GM21717 (cell line): ENCODE measurements at regions not wholly inside any gene's neighbourhood (a gene's known extent, or its start where the extent isn't known, plus 50 kb on each side); places are given as distances from the start of the nearest gene placed in this dataset.
A peak's percentile ranks its signal among the peaks of the same experiment; 100 is the strongest.
"Not testable (repeated sequence)": the region's sequence is repeated elsewhere in the genome, so short reads cannot be mapped to it uniquely, and the experiment has no call there.

Source experiments
- ATAC-seq: cut with Tn5 transposase; IDR thresholded peaks from one replicate; pipeline ENCODE4 v1.9.1; 2021; ENCODE audit warnings: mild to moderate bottlenecking, moderate library complexity; ENCODE audit not compliant: unreplicated experiment

DNA sequence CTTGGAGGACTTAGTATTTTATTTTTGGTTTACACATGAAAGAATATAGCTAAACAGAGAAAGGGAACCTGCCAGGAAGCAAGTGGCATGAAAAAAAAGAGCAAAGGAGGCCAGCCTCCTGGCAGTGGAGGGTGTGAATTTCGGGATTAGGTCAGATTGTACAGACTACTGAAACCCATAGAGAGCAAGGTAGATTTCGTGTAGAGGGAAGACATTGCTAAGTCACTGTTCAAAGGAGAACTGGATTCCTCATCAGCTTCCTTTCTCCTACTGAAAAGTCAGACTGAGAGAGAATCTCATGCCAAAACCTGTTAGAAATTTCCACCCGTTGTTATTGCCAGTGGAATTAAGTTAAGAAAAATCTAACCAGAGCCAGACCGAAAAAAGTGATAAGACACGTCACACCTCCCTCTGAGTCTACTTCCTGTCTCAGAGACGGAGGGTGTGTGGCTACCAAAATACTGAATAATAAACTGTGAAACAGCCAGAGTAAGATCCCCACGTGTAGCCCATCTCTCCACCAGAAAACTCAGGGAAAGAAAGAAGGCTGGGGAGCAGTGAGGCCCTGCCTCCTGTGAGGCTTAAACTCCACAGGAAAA lies 118.8 kb downstream of the SKIDA1 start:
- no peak for ATAC-seq

DNA sequence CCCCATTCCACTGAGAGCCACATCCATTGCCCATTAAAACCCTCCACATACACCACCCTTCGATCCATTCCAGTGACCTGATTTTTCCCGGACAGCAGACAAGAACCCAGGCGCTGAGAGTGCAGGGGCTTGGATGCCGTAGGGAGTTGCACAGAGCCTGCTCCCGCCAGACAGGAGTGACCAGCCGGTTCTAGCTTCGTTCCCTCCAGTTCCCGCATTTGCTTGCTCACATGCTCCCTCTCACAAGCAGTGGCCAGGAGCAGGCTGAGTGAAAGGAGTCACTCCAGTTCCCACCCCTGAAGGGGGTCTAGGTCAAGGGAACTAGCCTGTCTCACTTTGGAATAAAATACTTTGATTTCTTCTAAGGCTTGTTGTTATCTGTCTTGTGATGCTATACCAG lies 119.5 kb downstream of the SKIDA1 start:
- no peak for ATAC-seq

DNA sequence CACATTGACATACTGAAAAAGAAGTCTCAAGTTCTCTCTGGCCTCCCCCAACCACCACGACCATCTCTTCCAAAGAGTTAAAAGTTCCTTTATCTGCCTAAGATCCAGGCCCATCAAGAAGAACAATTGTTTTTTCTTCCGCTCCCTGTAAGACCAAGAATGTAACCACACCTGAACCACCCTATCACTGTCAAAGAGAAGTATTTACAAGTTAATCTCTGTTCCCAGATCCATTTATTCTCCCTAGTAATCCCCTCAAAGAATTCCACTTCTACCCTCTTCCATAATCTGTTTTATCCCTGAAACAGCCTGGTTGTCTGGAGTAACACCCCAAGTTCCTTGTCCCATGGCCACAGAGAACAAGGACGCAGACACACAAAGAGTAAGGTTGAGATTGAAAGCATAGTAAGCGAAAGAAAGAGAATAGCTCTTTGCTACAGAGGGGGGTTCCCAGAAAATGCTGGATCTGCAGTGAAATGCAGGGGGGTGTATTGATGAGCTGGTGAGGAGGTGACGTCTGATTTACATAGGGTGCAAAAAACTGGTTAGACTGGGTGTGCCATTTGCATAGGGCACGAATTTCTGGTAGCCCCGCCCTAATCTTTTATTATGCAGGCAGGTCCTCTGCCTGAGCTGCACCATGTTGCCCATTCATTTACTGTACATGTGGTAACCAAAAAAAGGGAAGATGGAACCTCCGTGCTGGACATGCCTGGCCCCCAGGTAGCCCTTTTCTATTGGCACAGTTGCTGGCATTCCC lies 122.0 kb downstream of the SKIDA1 start:
- ATAC-seq = no peak

DNA sequence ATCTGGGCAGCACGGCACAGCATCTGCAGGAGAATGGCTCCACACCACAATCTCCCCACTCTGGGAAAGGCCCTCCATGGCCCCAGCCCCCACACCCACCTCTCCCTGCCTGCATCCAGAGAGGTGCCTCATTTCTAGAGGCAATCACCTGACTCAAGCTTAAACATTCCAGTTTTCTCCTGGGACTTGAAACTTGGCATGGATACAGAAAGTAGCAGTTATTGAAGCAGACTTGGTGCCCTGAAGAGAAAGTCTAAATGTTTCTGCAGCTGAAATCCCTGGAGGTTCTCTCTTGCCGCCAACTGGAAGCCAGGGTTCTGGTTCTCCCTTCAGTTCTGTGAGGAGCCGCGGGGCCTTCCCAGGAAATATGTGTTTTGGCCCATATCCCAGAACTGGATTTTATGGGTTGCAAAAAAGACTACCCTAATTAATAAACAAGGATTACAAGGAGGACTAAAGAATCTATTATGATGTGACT lies 122.8 kb downstream of the SKIDA1 start:
- ATAC-seq = no peak

DNA sequence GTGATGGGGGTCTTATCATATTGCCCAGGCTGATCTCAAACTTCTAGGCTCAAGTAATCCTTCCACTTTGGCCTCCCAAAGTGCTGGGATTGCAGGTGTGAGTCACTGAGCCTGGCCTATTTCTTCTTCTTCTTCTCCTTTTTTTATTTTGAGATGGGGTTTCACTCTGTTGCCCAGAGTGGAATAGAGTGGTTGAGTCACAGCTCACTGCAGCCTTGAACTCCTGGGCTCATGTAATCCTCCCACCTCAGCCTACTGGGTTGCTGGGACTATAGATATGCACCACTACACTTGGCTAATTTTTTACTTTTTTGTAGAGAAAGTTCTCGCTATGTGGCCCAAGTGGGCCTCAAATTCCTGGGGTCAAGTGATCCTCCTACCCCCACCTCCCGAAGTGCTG lies 124.3 kb downstream of the SKIDA1 start:
- no peak for ATAC-seq

DNA sequence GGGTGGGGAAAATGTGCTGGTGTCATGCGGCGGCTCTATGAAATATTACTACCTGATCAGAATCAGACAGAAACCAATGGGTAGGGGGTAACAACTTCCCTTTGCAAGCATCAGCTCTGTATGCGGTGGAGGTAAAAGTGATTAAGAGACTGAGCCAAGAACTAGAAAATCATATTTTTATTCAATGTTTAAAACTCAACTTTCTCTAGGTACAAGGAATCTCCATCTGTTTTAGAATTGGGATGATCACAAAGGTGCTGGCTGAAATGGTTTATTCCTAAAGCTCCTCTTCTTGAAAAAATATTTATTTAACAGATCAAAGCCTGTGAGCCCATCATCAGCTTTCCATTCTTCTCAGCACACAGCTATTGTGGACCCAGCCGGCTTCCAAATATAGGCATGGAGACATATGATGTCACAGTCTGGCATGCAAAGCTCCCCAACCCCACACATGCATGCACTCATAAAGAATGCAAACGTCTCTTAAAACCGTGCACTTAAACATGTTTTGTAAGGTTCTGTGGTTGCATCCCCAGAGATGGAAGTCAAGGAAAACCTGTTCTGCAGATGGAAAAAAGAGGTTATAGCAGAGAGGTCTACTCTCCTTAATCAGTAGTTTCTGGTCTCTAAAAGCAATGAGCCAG lies 126.0 kb downstream of the SKIDA1 start:
- no peak for ATAC-seq

DNA sequence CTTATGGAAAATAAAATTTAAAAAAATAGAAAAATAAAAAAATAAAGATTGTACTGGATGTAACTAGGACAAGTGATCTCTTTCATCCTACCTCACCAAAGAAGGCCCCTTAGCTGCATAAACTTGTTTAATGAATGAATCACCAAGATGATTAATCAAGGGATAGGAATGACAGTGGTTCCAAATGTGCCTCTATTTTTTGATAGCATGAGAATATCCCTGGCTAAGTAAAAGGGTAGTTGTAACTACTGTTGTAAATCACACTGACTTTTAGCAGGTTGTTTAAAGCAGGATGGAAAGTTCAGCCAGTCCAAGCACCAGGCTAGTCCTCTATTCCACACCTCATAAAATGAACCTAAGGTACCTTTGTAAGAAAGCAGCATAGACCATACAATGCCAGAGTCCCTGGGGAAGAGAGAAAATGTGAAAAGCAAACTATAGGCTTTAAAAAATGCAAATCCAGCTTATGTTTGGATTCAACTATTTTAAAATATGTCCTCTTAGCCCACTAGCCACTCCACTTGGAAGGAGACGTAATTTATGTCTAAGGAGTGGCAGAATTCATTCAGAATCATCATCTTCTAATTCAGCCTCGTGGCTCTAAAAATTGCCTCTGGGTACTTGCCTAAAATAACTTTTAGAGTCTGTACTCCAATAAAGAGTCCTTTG lies 126.8 kb downstream of the SKIDA1 start:
- ATAC-seq = no peak

DNA sequence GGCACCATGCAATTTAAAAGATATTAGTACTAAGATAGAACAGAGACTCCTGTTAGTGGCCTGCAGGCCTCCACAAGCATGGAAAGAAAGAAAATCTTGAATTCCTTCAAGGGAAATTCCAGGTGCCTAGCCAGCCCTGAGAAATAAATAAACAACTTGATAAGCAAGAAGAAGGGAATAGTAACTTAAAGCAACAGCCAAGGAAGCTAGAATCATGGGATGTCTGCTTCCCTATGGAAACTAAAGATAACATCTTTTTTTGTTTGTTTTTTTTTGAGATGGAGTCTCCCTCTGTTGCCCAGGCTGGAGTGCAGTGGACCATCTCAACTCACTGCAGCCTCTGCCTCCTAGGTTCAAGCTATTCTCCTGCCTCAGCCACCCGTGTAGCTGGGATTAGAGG lies 128.6 kb downstream of the SKIDA1 start:
- no peak for ATAC-seq

DNA sequence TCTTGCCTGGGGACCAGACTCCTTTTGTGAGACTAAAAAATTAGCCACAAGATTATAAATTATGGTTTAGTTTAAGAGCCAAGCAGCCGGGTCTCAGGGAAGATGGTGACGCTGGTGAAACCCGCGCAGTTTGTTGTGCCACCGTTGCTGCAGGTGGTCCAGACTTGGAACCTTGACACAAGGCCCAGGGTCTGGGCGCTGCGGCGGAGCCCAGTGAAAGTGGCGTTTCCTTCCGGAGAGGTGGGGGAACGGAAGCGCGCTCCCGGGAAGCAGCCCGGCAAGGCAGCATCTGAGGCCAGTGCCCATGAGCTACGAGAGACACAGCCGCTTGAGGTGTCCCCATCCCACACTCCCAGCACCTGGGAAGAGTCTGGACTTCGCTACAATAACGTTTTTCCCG lies 131.6 kb downstream of the SKIDA1 start:
- no peak for ATAC-seq

DNA sequence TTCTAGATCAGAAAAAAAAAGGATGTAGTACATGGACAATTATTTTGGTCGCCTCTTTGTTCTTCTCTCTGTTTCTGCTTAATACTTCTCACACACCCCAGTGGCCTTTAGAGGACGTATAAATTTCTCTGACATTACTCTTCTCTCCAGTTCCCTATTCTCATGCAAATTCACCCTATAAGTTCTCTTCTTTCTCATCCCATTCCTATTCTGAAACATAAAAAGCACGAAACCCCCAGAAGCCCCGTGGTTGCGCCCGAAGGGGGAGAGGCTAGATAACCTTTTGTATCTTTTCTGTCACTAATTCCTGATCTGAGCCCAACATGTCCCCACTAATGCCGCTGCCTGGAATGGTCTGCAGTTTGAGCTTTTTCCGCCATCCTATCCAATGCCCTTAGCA lies 136.9 kb downstream of the SKIDA1 start:
- ATAC-seq = no peak

DNA sequence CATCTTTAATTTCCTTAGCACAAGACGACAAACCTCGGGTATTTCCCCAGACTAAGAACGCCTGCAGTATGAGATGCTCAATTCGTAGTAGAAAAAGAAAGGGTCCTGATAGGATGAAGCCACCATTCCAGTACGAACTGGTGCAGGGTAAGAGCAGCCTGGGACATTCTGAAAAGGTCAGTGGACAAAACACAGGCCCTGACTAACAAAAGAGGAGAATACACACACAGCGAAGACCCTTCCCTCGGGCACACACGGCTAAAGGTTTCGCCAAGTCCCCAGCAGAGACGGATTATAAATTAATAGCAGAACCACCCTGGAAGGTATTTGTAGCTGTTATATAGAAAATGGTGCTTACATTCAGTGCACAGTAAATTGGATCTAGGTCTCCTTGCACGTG lies 137.6 kb downstream of the SKIDA1 start:
- no peak for ATAC-seq

DNA sequence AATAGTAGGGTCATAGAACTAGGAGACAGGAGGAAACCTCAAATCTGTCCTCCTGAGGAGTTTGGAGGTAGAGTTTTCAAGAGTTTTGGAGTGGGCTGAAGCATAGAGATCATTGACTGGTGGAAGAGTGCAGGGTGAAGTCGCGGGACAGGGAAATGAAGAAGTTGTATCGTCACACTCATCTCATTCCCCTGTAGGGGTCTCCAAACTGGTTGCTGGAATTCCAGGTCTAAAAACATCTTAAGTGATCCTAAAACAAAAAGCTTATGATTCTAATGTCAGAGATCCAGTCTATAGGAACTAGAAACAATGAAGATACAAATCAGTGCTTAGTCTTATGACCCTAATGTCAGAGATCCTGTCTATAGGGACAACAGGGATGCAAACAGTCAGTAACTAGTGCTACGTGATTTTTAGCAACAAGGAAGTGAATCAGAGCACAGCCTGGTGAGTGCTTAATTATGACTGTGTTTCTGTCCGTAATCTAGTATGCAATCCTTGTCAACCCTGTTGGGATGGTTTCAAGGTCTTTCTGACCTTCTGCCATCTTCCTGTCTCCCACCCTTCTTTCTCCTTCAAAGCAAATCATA lies 139.4 kb downstream of the SKIDA1 start:
- no peak for ATAC-seq

DNA sequence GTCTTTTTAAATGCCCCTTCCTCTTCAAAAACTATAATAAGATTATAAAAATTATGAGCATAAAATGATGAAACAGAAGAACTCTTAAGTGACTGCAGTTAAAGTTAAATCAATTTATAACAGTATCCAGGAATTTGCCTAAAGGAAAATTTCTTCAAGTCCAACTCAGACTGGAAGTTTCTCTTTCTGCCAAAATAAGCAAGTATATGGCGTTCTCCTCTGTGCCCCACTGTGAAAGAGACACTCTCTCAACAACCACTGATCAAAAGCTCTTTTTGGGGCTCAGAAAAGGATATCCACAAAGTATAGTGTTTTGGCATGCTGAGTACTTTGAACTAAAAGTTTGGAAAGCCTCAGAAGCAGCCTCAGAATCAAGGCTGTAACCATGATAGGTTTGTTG lies 139.9 kb downstream of the SKIDA1 start:
- ATAC-seq = no peak

DNA sequence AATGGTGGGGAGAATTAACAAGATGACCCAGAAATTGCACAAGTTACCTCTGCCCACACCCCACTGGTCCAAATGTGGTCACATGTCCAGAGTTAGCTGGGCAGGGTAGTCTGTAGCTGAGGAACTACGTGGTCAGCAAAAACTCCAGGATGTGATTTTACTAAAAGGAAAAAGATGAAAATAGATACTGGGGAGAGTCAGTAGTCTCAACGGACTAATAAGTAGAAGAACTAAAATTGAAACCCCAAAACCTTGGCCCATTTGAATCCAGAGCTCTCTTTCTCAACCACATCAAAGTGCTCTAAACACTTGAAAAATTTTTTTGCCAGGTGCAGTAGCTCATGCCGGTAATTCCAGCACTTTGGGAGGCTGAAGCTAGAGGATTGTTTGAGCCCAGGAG lies 146.3 kb downstream of the SKIDA1 start:
- no peak for ATAC-seq

DNA sequence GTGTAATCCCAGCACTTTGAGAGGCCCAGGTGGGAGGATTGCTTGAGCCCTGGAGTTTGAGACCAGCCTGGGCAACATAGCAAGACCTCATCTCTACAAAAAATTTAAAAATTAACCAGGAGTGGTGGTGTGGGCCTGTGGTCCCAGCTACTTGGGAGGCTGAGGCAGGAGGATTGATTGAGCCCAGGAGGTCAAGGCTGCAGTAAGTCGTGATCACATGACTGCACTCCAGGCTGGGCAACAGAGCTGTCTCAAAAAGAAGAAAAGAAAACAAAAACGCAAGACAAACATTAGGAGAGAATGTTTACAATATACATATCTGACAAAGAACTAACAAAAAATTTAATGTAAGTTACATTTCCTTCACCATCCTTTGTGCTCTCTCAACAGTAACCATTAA lies 150.2 kb downstream of the SKIDA1 start:
- ATAC-seq = not testable (repeated sequence)

DNA sequence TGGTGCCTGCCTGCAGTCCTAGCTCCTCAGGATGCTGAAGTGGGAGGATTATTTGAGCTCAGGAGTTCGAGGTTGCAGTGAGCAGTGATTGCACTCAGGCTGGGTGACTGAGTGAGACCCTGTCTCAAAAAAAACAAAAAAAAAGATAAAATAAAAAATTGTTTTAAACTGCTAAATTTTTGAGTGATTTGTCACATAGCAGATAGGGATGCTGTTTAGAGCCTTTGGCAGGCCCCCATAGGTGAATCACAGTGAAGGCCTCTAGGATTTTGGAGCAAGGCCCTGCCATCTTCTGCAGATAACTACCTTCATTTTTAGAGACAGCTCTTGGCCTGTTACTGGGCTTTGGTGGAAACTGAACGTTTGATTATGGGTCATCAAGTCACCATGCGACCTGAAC lies 151.6 kb downstream of the SKIDA1 start:
- ATAC-seq = not testable (repeated sequence)

DNA sequence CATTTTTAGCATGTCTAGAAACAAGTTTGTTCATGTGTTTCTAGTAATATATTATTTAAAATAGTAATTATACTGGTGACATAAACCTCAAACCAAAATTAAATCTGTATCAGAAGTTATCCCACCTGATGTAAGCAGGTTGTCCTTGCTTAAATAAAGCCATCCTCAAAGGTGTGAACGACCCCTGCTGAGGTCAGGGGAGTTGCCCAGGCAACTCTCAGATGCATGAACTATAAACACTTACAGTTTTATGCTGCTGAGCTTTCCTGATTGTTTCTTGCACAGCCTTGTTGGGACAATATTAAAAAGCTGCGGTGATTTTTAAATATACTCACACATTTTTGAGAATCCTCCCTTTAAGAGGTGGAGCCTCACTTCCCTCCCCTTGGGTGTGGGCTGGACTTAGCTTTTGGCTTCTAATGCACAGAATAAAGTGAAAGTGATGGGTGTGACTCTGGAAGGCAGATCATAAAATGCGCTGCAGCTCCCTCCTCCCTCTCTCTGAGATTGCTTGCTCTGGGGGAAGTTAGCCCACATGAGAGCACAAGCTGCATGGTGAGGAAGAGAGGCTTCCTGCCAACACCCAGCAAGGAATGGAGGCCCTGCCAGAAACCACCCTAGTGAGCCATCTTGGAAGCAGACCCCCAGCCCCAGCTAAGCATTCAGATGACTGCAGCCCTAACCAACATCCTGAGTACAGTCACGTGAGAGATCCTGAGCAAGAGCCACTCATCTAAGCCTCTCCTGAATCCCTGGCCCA lies 152.7 kb downstream of the SKIDA1 start:
- no peak for ATAC-seq

DNA sequence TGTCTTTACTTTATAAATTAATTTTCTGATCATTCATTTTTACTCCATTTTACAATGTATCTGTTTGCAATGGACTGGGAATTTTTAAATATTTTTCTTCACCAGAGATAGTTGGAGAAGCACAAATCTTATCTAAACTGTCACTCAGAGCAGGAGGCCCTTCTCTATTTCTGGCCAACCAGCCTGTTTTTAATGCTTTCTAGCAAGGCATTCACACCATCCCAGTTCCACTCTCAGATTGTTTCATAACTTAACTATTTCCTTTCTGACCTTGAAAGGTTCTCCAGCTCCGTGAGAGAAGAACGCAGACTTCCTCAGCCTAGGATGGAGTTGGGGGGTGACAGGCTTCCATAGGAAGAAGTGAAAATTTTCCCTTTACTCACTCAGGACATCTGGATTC lies 155.8 kb downstream of the SKIDA1 start:
- ATAC-seq = no peak

DNA sequence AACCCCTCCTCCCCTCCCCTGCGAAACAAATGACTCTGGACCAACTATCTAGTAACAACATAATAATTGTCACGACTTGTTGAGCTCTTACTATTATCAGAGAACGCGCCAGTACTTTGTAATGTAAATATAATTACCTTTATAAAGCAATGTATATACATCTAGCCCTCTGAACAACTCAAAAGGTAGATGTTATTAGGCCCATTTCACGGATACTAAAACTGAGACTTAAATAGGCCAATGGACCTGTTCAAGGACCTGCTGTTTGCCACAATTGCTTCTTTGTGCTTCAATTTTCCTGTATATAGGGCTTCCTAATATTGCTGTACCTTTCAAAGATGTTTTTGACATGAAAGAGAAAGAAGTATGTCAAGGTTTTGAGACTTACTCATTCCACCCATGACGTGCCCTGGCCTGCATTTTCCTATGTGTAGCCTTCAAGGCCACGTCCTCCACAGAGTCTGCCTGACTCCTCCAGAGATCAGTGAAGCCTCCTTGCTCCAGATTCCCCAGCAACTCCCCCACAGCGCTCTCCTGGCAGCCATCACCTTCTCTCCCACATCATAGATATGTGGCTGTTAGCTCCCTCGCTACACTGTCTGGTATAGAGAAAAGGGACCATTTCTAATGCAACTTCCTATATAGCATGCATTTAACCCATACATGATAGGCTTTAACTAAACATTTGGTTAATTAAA lies 156.6 kb downstream of the SKIDA1 start:
- ATAC-seq = no peak

DNA sequence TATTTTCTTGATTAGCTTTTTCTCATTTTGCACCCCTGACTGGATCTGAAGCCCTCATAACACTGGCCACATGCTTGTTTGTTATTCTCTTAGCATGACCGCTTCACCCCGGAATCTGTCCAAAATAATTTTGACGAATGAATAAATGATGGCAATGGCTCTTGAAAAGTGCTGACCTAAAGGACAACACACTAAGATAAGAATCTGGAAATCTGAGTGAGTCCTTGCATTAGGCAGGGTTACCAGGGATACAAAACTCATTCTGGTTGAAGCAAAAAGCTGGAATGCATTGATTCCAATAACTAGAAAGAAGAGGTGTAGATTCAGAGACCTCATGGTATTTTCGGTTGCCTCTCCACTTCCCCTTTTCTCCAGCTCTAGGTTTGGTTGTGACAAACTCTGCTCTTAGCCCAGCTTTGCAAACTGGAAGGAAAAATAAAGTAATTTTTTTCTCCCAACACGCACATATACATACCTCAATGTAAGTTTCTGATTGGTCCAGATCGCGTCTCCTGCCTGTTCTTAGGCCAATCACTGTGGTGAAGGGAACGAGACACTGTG lies 157.4 kb downstream of the SKIDA1 start:
- ATAC-seq = peak; percentile 49
